Medulla oblongata (tissue), 1 donor: ENCODE measurements at regions not wholly inside any gene's neighbourhood (a gene's known extent, or its start where the extent isn't known, plus 50 kb on each side); places are given as distances from the start of the nearest gene placed in this dataset.
A peak's percentile ranks its signal among the peaks of the same experiment; 100 is the strongest.

Experiments used
- DNase-seq: peaks from one replicate; pipeline ENCODE4 v3.0.0-alpha.2; 2015; ENCODE audit errors: extremely low spot score

- peak; percentile 36 for DNase-seq
Observed at GRCh38 chr2:16507655-16508489, 157.8 kb downstream of the CYRIA start.

GRCh38 chr2:16506366-16506765 lies 159.3 kb downstream of the CYRIA start:
- DNase-seq, result no peak

- no peak for DNase-seq
Observed at GRCh38 chr2:16496426-16497388, 168.9 kb downstream of the CYRIA start.

- DNase-seq, result no peak
Observed at GRCh38 chr2:16495509-16496208, 170.0 kb downstream of the CYRIA start.

GRCh38 chr2:16494836-16495508 lies 170.7 kb downstream of the CYRIA start:
- DNase-seq, result no peak

- DNase-seq, result no peak
Observed at GRCh38 chr2:16493788-16494187, 171.8 kb downstream of the CYRIA start.

GRCh38 chr2:16487686-16488085 lies 177.9 kb downstream of the CYRIA start:
- peak; percentile 38 for DNase-seq

- no peak for DNase-seq
Observed at GRCh38 chr2:16485251-16485650, 180.4 kb downstream of the CYRIA start.

GRCh38 chr2:16482460-16482859 lies 183.2 kb downstream of the CYRIA start:
- no peak for DNase-seq

- no peak for DNase-seq
Observed at GRCh38 chr2:16481351-16481750, 184.3 kb downstream of the CYRIA start.

- no peak for DNase-seq
Observed at GRCh38 chr2:16479721-16480120, 185.9 kb downstream of the CYRIA start.

GRCh38 chr2:16478434-16479210 lies 187.0 kb downstream of the CYRIA start:
- DNase-seq, result no peak

GRCh38 chr2:16477648-16478047 lies 188.0 kb downstream of the CYRIA start:
- no peak for DNase-seq

GRCh38 chr2:16476866-16477265 lies 188.8 kb downstream of the CYRIA start:
- DNase-seq, result no peak

- no peak for DNase-seq
Observed at GRCh38 chr2:16475986-16476567, 189.6 kb downstream of the CYRIA start.

- DNase-seq, result no peak
Observed at GRCh38 chr2:16475586-16475985, 190.0 kb downstream of the CYRIA start.

- no peak for DNase-seq
Observed at GRCh38 chr2:16473575-16473974, 192.1 kb downstream of the CYRIA start.

GRCh38 chr2:16470936-16471490 lies 194.6 kb downstream of the CYRIA start:
- no peak for DNase-seq

GRCh38 chr2:16466821-16467151 lies 198.8 kb downstream of the CYRIA start:
- no peak for DNase-seq
